Stimulated activated CD4-positive, alpha-beta T cell treated with anti-CD3 and anti-CD28 coated beads, TNF-alpha, amount 100 ng/mL, for 4 hours (primary cell): ENCODE measurements at regions not wholly inside any gene's neighbourhood (a gene's known extent, or its start where the extent isn't known, plus 50 kb on each side); places are given as distances from the start of the nearest gene placed in this dataset.
"Not testable (repeated sequence)": the region's sequence is repeated elsewhere in the genome, so short reads cannot be mapped to it uniquely, and the experiment has no call there.

Experiments used
- DNase-seq, 3 experiments: peaks; one replicate each; pipeline ENCODE4 v3.0.0-alpha.2; 2020; ENCODE audit warnings: low read depth in 3 of 3

GRCh38 chr16:47861999-47862398 is 293.8 kb downstream of the ABCC12 start:
- no peak for DNase-seq

GRCh38 chr16:47858333-47858982 is 297.3 kb downstream of the ABCC12 start:
- DNase-seq: no peak

- DNase-seq: no peak
These were observed 300.4 kb downstream of the ABCC12 start for GRCh38 chr16:47855431-47855830.

- DNase-seq: no peak
These were observed 301.1 kb downstream of the ABCC12 start for GRCh38 chr16:47854737-47855136.

GRCh38 chr16:47852991-47853390 is 302.8 kb downstream of the ABCC12 start:
- DNase-seq: no peak

- DNase-seq: no peak
These were observed 304.6 kb downstream of the ABCC12 start for GRCh38 chr16:47851146-47851545.

GRCh38 chr16:47849736-47850135 is 306.1 kb downstream of the ABCC12 start:
- DNase-seq: no peak

- no peak for DNase-seq
These were observed 307.2 kb downstream of the ABCC12 start for GRCh38 chr16:47848421-47849109.

GRCh38 chr16:47847220-47847970 is 308.4 kb downstream of the ABCC12 start:
- DNase-seq: no peak

GRCh38 chr16:47834485-47835024 is 321.2 kb downstream of the ABCC12 start:
- no peak for DNase-seq

GRCh38 chr16:47833771-47834170 is 322.0 kb downstream of the ABCC12 start:
- no peak for DNase-seq

GRCh38 chr16:47829850-47830600 is 325.8 kb downstream of the ABCC12 start:
- no peak for DNase-seq

- no peak for DNase-seq
These were observed 329.7 kb downstream of the ABCC12 start for GRCh38 chr16:47826070-47826469.

- no peak for DNase-seq
These were observed 338.7 kb downstream of the ABCC12 start for GRCh38 chr16:47817048-47817447.

GRCh38 chr16:47816511-47816910 is 339.3 kb downstream of the ABCC12 start:
- no peak for DNase-seq

GRCh38 chr16:47815655-47816054 is 340.1 kb downstream of the ABCC12 start:
- no peak for DNase-seq

GRCh38 chr16:47811758-47812157 is 344.0 kb downstream of the ABCC12 start:
- DNase-seq: not testable (repeated sequence)

- DNase-seq: no peak
These were observed 345.2 kb downstream of the PHKB start for GRCh38 chr16:47806309-47806847.

- no peak for DNase-seq
These were observed 326.6 kb downstream of the PHKB start for GRCh38 chr16:47787696-47788095.

- no peak for DNase-seq
These were observed 320.5 kb downstream of the PHKB start for GRCh38 chr16:47781673-47782072.

- no peak for DNase-seq
These were observed 319.2 kb downstream of the PHKB start for GRCh38 chr16:47780213-47780875.
